Activated CD8-positive, alpha-beta memory T cell treated with anti-CD3 and anti-CD28 coated beads for 36 hours (primary cell): ENCODE measurements at regions not wholly inside any gene's neighbourhood (a gene's known extent, or its start where the extent isn't known, plus 50 kb on each side); places are given as distances from the start of the nearest gene placed in this dataset.
"Not testable (repeated sequence)": the region's sequence is repeated elsewhere in the genome, so short reads cannot be mapped to it uniquely, and the experiment has no call there.

Experiments
- CTCF ChIA-PET: fragments of 350-600 bp; sonication (Branson Sonifier 250); formaldehyde crosslinking; loops from one replicate; lab custom pipeline; 2021; ENCODE audit warnings: antibody characterized with exemption; lab: Charles Lee
- POLR2A ChIA-PET: fragments of 350-600 bp; sonication (Branson Sonifier 250); formaldehyde crosslinking; loops from one replicate; lab custom pipeline; 2021; ENCODE audit warnings: antibody characterized with exemption; lab: Charles Lee

DNA sequence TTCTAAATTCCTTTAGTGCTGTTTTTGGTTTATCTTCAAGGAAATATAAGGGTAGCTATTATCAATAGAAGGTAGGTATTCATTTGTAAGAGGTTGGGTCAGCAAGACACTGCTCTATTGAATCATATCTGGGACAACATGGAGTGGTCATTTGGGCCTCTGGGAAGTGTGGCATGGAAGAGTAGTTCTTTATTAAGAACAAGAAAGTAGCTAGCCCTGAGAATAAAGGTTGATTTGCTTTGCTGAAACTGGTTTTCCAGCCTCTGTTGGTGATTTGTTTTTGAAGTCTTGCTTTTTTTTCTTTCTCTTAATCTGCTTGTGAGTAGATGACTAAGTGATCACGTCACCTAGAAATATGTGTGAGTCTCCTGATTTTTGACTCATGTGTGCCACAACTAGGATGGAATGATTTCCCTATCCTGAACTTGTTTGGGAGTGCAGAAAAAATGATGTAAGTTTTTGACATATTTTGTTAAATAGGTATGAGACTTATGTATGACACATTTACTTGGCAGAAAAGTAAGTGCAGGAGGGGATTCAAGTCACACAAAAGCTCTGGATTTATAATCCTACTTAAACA lies 381.8 kb downstream of the CENPW start:
- POLR2A ChIA-PET: no interaction called here
- CTCF ChIA-PET: interaction anchor here (0.7 kb wide), 1 partner anchor 10 kb away, joined by 3 read pairs; no protein-coding TSS in a partner anchor

DNA sequence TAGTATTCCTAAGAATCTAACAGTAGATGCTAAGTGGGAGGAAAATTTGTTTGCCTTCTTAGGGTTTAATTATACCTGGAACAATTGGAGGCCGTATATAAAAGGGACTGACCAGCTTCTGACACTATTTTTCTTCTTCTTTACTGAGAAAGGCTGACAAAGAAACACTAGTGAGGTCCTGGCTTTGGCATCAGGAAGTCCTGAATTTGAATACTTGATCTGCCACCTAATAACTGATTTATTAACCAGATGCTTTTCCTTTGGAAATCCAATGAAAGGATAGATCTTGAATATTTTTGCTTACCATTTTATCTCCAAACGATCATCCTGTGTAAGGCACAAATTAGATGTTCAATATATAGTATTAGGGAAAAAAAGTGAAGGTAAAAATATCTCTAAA lies 382.5 kb downstream of the CENPW start:
- POLR2A ChIA-PET: no interaction called here
- CTCF ChIA-PET: interaction anchor here (0.7 kb wide), 1 partner anchor 11 kb away, joined by 3 read pairs; no protein-coding TSS in a partner anchor

DNA sequence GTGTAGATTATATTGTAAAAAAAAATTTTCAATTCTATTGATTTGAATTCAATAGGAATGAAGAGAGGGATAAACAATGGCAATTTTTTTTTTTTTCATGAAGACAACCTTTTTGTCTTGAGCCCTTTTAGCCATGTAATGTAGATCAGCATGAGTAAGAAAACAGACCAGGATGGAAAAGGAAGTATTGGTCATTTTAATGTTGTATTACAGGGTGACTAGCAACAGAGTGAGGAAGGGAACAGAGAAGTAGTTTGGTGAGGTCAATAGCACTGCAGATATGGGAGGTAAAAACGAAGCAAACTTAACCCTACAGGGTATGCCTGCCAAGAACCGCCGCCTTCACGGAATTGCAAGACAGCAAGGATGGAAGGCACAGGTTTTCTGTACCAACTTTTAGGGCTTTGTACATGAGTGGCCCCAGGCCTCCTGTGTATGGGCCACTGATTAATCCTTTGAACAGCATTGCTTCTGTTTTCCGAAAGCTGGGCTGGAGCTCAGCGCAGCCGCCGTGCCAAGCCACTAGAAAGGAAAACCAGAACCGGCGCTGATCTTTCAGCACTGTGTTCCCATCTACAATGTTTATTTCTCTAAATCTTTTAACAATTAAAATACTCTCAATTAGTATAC lies 383.7 kb downstream of the CENPW start:
- CTCF ChIA-PET: no interaction called here
- POLR2A ChIA-PET: no interaction called here

GRCh38 chr6:126724821-126725220 lies 384.9 kb downstream of the CENPW start:
- ChIA-PET POLR2A (no interaction called here), CTCF (no interaction called here)

GRCh38 chr6:126726454-126726853 lies 386.5 kb downstream of the CENPW start:
- POLR2A ChIA-PET, CTCF ChIA-PET: not testable (repeated sequence)

- CTCF ChIA-PET: no interaction called here
- POLR2A ChIA-PET: no interaction called here
Measured at GRCh38 chr6:126738146-126738545, 380.3 kb upstream of the RSPO3 start.

GRCh38 chr6:126738641-126739040 lies 379.8 kb upstream of the RSPO3 start:
- POLR2A ChIA-PET: no interaction called here
- CTCF ChIA-PET: no interaction called here

- ChIA-PET POLR2A (no interaction called here), CTCF (no interaction called here)
Measured at GRCh38 chr6:126743076-126743475, 375.4 kb upstream of the RSPO3 start.

DNA sequence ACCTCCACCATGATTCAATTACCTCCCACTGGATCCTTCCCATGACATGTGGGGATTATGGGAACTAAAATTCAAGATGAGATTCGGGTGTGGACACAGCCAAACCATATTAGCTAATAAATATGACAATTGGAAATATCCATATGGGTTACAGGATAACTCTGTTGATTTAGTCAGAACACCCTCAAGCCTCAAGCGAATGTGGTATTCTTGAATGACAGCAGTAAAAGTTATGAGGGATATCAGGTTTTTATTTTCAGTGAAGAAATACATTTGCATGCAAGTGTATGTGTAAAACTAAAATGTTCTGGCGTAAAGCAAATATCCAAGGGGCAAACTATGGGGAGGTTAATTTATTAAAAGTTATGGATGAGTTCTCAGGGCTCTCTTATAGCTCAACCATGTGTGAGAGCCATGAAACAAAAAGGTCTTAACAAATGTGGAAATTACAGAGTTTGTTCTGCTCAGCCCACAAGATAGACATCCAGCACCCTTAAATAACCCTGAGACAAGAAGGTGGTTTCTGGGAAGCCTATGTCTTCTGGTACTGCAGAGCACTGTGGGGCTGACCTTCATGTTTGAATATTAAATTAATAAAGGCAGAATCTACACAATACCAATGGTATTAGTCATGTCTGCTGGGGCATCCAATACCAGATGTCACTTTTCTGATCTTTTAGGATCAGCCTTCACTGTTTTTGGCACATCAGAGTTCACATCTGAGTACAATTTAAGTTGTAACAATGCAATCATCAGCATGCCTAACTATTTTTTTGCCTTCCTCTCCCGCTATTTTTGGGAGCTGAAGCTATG lies 370.5 kb upstream of the RSPO3 start:
- ChIA-PET POLR2A (no interaction called here), CTCF (no interaction called here)

- ChIA-PET POLR2A (no interaction called here), CTCF (interaction anchor here (1.0 kb wide), 1 partner anchor 9 kb away, joined by 3 read pairs; no protein-coding TSS in a partner anchor)
Measured at GRCh38 chr6:126753606-126754005, 364.9 kb upstream of the RSPO3 start.

- ChIA-PET POLR2A (no interaction called here), CTCF (interaction anchor here (1.3 kb wide), 1 partner anchor 9 kb away, joined by 3 read pairs; no protein-coding TSS in a partner anchor)
Measured at GRCh38 chr6:126761854-126762253, 356.6 kb upstream of the RSPO3 start.

DNA sequence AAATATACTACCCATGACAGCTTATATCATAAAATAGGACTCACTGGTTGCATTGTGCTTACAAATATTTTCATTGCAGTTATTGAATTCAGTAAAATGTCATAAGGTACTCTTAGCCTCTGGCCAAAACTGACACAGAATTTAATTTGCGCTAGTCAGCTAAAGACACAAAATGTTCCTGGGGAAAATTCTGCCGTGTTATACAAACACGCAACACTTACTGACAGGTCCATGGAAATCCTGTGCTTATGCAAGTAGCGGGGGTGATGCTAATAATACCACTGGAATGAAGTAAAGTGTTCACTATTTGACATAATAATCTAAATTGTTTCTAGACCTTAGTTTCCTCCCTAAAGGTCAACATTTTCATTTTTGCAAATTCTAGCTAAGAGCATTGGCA lies 354.4 kb upstream of the RSPO3 start:
- POLR2A ChIA-PET: no interaction called here
- CTCF ChIA-PET: no interaction called here

- ChIA-PET POLR2A (no interaction called here), CTCF (no interaction called here)
Measured at GRCh38 chr6:126764671-126765070, 353.8 kb upstream of the RSPO3 start.

GRCh38 chr6:126766820-126767219 lies 351.7 kb upstream of the RSPO3 start:
- POLR2A ChIA-PET: no interaction called here
- CTCF ChIA-PET: no interaction called here

GRCh38 chr6:126767711-126768110 lies 350.8 kb upstream of the RSPO3 start:
- ChIA-PET POLR2A (no interaction called here), CTCF (no interaction called here)

- POLR2A ChIA-PET: no interaction called here
- CTCF ChIA-PET: no interaction called here
Measured at GRCh38 chr6:126770176-126770575, 348.3 kb upstream of the RSPO3 start.

- ChIA-PET POLR2A (no interaction called here), CTCF (no interaction called here)
Measured at GRCh38 chr6:126773112-126773805, 345.2 kb upstream of the RSPO3 start.

DNA sequence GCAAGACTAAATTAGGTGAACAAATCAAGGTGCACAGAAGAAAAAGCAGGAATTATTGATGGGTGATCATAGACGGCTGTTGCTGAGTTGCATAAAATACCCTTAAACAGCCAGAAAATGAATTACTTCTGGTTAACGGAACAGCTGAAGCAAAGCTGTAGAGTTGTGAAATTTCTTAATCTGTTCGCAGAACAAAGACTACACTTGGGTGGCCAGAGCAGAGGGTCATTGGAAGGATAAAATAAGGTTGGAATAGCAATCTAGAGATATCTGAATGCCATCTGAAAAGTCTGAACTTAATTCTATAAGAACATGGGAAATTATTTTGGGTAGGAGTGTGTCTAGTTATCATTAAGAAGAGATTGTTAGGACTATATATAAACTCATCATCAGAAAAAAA lies 339.1 kb upstream of the RSPO3 start:
- ChIA-PET CTCF (no interaction called here), POLR2A (no interaction called here)

DNA sequence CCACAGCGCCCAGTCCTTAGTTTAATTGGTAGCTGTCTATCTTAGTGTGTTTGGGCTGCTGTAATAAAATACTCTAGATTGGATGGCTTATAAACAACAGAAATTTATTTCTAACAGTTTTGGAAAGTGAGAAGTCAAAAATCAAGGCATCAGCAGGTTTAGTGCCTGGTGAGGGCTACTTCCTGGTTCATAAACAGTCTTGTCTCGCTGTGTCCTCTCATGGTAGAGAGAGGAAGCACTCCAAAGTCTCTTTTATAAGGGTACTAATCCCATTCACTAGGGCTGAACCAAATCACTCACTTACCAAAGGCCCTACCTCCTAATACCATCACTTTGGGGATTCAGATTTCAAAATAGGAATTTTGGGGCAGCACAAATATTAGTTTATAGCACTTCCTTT lies 336.9 kb upstream of the RSPO3 start:
- POLR2A ChIA-PET: no interaction called here
- CTCF ChIA-PET: no interaction called here

- POLR2A ChIA-PET: no interaction called here
- CTCF ChIA-PET: no interaction called here
Measured at GRCh38 chr6:126784161-126784790, 334.2 kb upstream of the RSPO3 start.
